MV-4-11 (cell line): ENCODE measurements at regions not wholly inside any gene's neighbourhood (a gene's known extent, or its start where the extent isn't known, plus 50 kb on each side); places are given as distances from the start of the nearest gene placed in this dataset.
"Not testable (repeated sequence)": the region's sequence is repeated elsewhere in the genome, so short reads cannot be mapped to it uniquely, and the experiment has no call there.

Source experiments
- DNase-seq: peaks from one replicate; lab custom pipeline; 2025; lab: John Stamatoyannopoulos, UW

GRCh38 chr1:191788551-191788950, 369.7 kb upstream of the RGS18 start:
- DNase-seq: no peak

- DNase-seq: no peak
Observed at GRCh38 chr1:191798178-191798577, 360.1 kb upstream of the RGS18 start.

GRCh38 chr1:191804311-191804710, 354.0 kb upstream of the RGS18 start:
- DNase-seq: no peak

GRCh38 chr1:191813593-191813992, 344.7 kb upstream of the RGS18 start:
- DNase-seq: not testable (repeated sequence)

GRCh38 chr1:191818198-191818597, 340.1 kb upstream of the RGS18 start:
- DNase-seq: no peak

GRCh38 chr1:191831572-191831971, 326.7 kb upstream of the RGS18 start:
- DNase-seq: peak; percentile 8

- no peak for DNase-seq
Observed at GRCh38 chr1:191839891-191840290, 318.4 kb upstream of the RGS18 start.

- no peak for DNase-seq
Observed at GRCh38 chr1:191851799-191852595, 306.3 kb upstream of the RGS18 start.

GRCh38 chr1:191852907-191853306, 305.4 kb upstream of the RGS18 start:
- no peak for DNase-seq

GRCh38 chr1:191857600-191857999, 300.7 kb upstream of the RGS18 start:
- DNase-seq: no peak

GRCh38 chr1:191865479-191865878, 292.8 kb upstream of the RGS18 start:
- peak; percentile 2 for DNase-seq

- DNase-seq: no peak
Observed at GRCh38 chr1:191866155-191866554, 292.1 kb upstream of the RGS18 start.

- no peak for DNase-seq
Observed at GRCh38 chr1:191869790-191870312, 288.4 kb upstream of the RGS18 start.

- peak; percentile 53 for DNase-seq
Observed at GRCh38 chr1:191870490-191870889, 287.8 kb upstream of the RGS18 start.

- no peak for DNase-seq
Observed at GRCh38 chr1:191875994-191876393, 282.3 kb upstream of the RGS18 start.

- no peak for DNase-seq
Observed at GRCh38 chr1:191876631-191877030, 281.6 kb upstream of the RGS18 start.

- DNase-seq: no peak
Observed at GRCh38 chr1:191882870-191883269, 275.4 kb upstream of the RGS18 start.

GRCh38 chr1:191886977-191887376, 271.3 kb upstream of the RGS18 start:
- peak; percentile 14 for DNase-seq

GRCh38 chr1:191888996-191889622, 269.2 kb upstream of the RGS18 start:
- peak; percentile 83 for DNase-seq

- DNase-seq: no peak
Observed at GRCh38 chr1:191889623-191890003, 268.6 kb upstream of the RGS18 start.

- DNase-seq: no peak
Observed at GRCh38 chr1:191890433-191891088, 267.7 kb upstream of the RGS18 start.

- DNase-seq: no peak
Observed at GRCh38 chr1:191892716-191893115, 265.5 kb upstream of the RGS18 start.

GRCh38 chr1:191895049-191895448, 263.2 kb upstream of the RGS18 start:
- peak; percentile 23 for DNase-seq
